Stomach smooth muscle (tissue), 2 donors: ENCODE measurements at regions not wholly inside any gene's neighbourhood (a gene's known extent, or its start where the extent isn't known, plus 50 kb on each side); places are given as distances from the start of the nearest gene placed in this dataset.

ENCODE experiments used
- H3K27ac ChIP-seq: one replicate; pipeline ENCODE4 v1.7.0; 2013; ENCODE audit warnings: mild to moderate bottlenecking, low read length, inconsistent platforms
- H3K27me3 ChIP-seq, 2 donors: one replicate each; pipeline ENCODE4 v1.7.0; 2013; ENCODE audit warnings: low read length in 2 of 2; ENCODE audit not compliant: insufficient read depth in 2 of 2, control insufficient read depth in 1 of 2
- H3K36me3 ChIP-seq, 2 donors: one replicate each; pipeline ENCODE4 v1.7.0; 2013; ENCODE audit warnings: low read length in 2 of 2; ENCODE audit not compliant: control insufficient read depth in 2 of 2, insufficient read depth in 2 of 2
- H3K4me1 ChIP-seq: one replicate; pipeline ENCODE4 v1.7.0; 2013; ENCODE audit warnings: low read length; ENCODE audit not compliant: control insufficient read depth, insufficient read depth
- H3K4me3 ChIP-seq, 2 donors: one replicate each; pipeline ENCODE4 v1.7.0; 2013; ENCODE audit warnings: low read length in 2 of 2
- H3K9ac ChIP-seq, 2 donors: one replicate each; pipeline ENCODE4 v1.7.0; 2013; ENCODE audit warnings: low read length in 2 of 2, mild to moderate bottlenecking in 1 of 2
- H3K9me3 ChIP-seq, 2 donors: one replicate each; pipeline ENCODE4 v1.7.0; 2013; ENCODE audit warnings: low read length in 2 of 2; ENCODE audit not compliant: control insufficient read depth in 2 of 2
- donor health status: healthy.
- donor health status: Pancreatic carcinoma.

DNA sequence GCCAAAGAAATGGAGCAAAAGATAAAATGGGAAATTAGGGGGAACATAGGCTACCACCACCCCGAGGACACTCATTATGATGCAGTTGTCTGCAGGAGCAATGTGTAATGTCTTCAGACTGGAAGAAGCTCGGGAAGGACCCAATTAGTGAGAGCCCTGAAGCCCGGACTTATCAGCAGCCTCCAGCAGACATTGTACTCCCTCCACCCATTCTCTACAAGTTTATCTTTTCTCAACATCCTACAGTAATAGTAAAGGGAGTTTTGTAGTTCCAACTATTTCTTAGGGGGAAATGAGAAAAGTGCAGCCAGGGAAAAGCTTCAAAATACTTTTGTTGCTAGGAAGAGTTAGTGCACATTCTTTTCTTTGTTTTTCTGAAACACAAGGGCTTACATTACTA, 657.3 kb upstream of the COBL start:
- H3K9me3 ChIP-seq: no peaks in the 10 kb centered on the region
- H3K36me3 ChIP-seq: no peaks in the 10 kb centered on the region
- no peak overlapping the region for H3K27ac ChIP-seq
- no peak overlapping the region for H3K9ac ChIP-seq
- no peaks in the 10 kb centered on the region for H3K4me1 ChIP-seq
- no peak overlapping the region for H3K4me3 ChIP-seq
- no peaks in the 10 kb centered on the region for H3K27me3 ChIP-seq

DNA sequence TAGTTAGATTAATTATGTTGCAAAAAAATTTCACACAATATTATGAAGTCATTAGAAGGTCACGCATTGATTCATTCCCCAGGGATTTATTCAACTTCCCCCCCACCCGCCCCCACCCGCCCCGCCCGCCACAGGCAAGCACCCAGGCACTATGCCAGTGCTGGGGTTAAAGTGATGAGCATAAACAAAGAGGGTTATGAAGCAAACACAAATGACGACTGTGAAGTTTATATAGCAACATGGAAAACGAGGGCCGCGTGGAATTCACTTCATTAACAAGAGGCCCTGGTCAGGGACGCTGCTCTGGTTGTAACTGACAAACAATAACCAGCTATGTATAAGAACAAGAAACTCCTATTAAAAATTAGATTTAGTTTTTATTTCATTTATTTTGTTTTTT, 656.5 kb upstream of the COBL start:
- H3K27me3 ChIP-seq: no peaks in the 10 kb centered on the region
- H3K27ac ChIP-seq: no peak overlapping the region
- H3K9me3 ChIP-seq: no peaks in the 10 kb centered on the region
- no peak overlapping the region for H3K9ac ChIP-seq
- H3K36me3 ChIP-seq: no peaks in the 10 kb centered on the region
- no peaks in the 10 kb centered on the region for H3K4me1 ChIP-seq
- H3K4me3 ChIP-seq: no peak overlapping the region

DNA sequence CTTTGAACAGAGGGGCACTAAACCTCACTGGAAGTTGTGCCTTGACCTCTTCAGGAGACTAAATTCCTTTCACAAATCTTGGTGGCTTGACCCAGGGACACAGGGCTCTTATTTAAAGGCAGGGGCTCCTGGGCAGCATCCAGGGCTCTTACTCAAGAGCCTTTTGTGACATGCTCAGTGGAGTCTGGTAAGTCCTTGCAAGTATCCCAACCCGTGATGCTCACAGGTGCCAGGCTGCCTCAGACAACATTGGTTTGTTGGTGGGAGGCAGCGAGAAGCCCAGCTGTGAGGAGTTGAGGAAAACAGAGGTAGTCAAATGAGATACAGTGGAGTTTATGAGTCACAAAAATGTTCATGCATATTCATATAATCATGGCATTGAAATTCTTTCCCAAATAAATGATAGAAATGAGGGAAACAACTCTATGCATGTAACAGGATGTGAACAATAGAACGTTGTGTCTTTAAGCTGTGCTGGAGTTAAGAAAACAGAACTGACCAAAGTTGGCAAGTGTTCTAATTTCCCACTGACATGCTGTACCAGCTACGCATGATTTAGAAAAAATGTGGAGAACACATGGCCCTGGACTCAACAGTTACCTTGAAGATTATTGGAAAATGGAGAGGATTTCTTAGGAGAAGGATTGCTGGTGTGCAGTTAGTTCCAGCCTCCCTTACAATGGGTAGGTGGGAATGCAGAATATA, 654.5 kb upstream of the COBL start:
- Histone ChIP-seq H3K27me3 (no peaks in the 10 kb centered on the region), H3K27ac (no peak overlapping the region), H3K9ac (no peak overlapping the region), H3K4me3 (no peak overlapping the region), H3K4me1 (no peaks in the 10 kb centered on the region), H3K9me3 (no peaks in the 10 kb centered on the region), H3K36me3 (no peaks in the 10 kb centered on the region)

DNA sequence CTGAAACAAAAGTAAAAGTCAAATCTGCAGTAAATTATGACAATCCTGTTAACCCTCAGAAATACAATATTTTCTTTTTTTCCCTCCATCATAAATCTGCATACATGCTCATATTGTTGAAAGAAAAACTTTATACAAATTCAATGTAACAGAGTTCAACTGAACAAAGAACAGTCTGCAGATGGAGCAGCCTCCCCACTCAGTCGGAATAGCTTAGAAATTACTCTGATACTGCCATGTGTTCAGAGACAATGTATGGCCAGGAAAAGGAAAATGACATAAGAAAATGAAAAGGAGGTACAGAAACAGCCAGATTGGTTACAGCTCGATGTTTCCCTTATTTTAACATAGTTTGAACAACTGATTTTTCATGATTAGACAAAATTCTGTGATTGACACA, 651.9 kb upstream of the COBL start:
- Histone ChIP-seq H3K4me3 (no peak overlapping the region), H3K9ac (no peak overlapping the region), H3K36me3 (no peaks in the 10 kb centered on the region), H3K27ac (no peak overlapping the region), H3K9me3 (no peaks in the 10 kb centered on the region), H3K4me1 (no peaks in the 10 kb centered on the region), H3K27me3 (no peaks in the 10 kb centered on the region)

DNA sequence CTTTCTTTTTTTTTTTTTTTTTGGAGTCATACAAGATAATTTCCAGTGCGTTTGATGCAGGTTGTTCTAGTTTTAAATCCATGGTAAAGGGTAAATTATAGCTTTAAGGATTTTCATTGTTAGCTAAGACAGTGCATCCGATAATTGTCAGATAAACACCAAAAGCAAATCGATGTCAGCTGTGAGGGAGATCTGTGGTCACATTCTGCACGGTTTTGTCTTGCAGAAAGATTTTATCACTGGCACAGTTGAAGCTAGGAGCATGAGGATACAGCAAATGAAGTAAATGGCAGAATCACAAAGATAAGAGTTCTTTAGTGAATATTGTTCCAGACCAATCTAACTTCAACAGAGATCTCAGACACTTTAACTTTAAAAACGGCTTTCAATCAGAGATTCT, 648.8 kb upstream of the COBL start:
- no peak overlapping the region for H3K27ac ChIP-seq
- H3K36me3 ChIP-seq: no peaks in the 10 kb centered on the region
- no peaks in the 10 kb centered on the region for H3K27me3 ChIP-seq
- H3K9ac ChIP-seq: no peak overlapping the region
- H3K4me3 ChIP-seq: no peak overlapping the region
- no peaks in the 10 kb centered on the region for H3K4me1 ChIP-seq
- peaks cover 0 to 2% of the 10 kb centered on the region in 2 donors for H3K9me3 ChIP-seq

DNA sequence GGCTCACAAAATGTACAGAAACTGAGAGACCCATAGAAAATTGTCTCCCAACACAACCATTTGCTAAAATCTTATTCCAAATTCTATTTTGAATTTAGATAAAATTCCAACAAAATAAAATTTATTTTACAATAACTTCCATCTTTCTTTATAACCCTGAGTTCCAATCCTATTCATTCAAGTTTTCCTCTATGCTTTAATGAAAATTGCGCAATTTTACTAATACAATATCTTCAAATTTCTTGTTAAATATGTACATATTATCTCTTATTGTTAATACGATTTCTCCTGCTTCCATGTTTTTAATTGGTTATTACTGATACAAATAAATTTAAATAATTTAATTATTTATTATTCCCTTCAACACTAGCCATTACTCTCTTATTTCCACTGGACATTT, 645.2 kb upstream of the COBL start:
- Histone ChIP-seq H3K4me1 (no peaks in the 10 kb centered on the region), H3K9ac (no peak overlapping the region), H3K9me3 (peaks cover 2% of the 10 kb centered on the region in 2 donors), H3K36me3 (no peaks in the 10 kb centered on the region), H3K4me3 (no peak overlapping the region), H3K27me3 (no peaks in the 10 kb centered on the region), H3K27ac (no peak overlapping the region)

DNA sequence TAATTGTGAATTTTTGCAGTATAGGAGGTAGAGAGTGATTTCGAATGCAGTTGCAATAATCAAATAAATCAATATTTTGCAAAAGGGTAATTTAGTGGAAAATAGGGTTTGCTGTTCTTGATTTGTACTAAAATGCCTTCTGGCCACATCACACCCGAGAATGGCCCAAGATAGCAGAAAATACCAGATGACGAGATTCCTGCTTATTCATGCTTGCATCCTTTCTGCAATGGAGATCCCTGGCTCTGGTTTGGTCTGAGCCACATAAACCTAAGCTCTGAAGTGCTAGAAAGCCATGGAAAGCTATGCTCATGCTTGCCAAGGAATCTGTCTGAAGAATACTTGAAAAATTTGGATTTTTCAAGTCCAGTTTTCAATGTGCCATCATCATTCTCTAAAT, 634.2 kb upstream of the COBL start:
- Histone ChIP-seq H3K4me3 (no peak overlapping the region), H3K9ac (no peak overlapping the region), H3K27ac (no peak overlapping the region), H3K9me3 (no peaks in the 10 kb centered on the region), H3K4me1 (no peaks in the 10 kb centered on the region), H3K27me3 (no peaks in the 10 kb centered on the region), H3K36me3 (no peaks in the 10 kb centered on the region)

DNA sequence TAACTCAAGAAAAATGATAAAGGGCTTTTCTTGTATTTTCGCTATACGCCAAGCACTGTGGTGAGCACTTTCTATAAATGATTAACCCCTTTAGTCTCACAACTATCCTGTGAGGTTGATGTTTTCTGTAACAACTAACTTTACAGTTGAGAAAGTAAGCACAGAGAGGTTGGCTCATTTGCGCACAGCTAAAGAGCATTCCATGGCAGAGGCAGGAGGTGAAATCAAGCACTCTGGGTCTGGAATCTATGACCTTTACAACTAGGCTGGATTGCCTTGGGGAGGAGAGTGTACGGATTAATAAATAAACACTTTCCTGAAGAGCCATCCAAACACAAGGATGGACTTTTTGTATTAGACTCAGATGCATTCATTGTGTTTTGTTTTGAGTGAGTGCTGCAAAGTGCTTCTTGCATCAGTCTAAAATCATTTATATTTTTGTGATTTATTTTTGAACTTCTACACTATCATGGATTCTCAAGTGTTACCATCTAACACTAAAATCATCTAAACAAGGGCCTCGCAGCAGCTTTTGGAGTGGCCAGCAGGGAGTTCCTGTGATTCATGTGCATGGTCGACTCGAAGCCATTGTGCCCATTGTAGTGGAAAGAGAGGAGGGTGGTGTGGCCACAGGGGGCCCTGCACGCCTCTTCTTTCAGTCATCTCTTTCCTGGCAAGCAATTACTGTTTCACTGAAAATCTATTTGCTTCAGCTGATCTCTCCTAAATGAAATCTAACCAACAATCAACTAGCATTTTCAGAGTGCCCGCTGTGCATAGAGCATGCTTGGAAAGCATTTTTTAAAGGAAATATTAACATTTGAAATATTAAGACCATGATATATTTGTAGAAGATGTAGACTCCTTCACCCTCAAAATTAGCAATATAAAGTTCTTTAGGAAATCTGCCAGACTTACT, 633.4 kb upstream of the COBL start:
- Histone ChIP-seq H3K4me3 (no peak overlapping the region), H3K4me1 (no peaks in the 10 kb centered on the region), H3K9me3 (no peaks in the 10 kb centered on the region), H3K36me3 (no peaks in the 10 kb centered on the region), H3K27me3 (no peaks in the 10 kb centered on the region), H3K27ac (no peak overlapping the region), H3K9ac (no peak overlapping the region)

DNA sequence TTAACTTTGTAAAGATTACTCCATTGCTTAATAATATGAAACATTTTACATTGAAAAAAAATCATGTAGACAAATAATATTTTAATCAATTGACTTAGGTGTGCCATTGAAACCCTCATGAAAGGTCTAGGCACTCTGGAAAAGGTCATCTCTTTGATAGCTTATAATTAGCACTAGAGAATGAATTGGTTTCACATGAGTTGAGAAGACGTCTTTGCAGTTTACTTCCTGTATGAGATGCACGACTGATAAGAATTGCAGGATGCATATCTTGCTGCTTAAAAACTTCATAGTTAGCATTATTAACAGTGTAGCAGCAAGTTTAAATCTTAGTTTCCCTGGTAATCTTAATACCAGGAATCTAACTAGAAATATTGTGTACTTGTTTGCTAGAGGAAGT, 614.2 kb upstream of the COBL start:
- Histone ChIP-seq H3K4me3 (no peak overlapping the region), H3K27ac (no peak overlapping the region), H3K36me3 (no peaks in the 10 kb centered on the region), H3K27me3 (no peaks in the 10 kb centered on the region), H3K9me3 (no peaks in the 10 kb centered on the region), H3K4me1 (no peaks in the 10 kb centered on the region), H3K9ac (no peak overlapping the region)

DNA sequence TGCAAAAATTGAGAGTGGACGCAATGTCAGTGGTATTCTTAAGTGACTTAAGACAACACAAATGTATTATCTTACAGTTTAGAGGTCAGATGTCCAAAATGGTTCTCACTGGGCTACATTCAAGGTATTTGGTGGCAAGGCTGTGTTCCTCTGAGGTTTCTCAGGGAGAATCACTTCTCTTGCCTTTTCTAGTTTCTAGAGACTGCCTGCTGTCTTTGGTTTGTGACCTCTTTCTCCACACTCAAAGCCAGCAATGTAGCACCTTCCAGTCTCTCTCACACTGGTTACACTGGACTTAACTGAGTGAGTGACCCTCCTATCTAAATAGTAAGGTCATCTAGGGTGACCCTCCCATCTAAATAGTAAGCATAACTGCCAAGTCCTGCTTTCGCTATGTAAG, 613.2 kb upstream of the COBL start:
- no peak overlapping the region for H3K9ac ChIP-seq
- H3K27me3 ChIP-seq: no peaks in the 10 kb centered on the region
- no peak overlapping the region for H3K27ac ChIP-seq
- H3K4me3 ChIP-seq: no peak overlapping the region
- no peaks in the 10 kb centered on the region for H3K9me3 ChIP-seq
- no peaks in the 10 kb centered on the region for H3K4me1 ChIP-seq
- H3K36me3 ChIP-seq: no peaks in the 10 kb centered on the region

DNA sequence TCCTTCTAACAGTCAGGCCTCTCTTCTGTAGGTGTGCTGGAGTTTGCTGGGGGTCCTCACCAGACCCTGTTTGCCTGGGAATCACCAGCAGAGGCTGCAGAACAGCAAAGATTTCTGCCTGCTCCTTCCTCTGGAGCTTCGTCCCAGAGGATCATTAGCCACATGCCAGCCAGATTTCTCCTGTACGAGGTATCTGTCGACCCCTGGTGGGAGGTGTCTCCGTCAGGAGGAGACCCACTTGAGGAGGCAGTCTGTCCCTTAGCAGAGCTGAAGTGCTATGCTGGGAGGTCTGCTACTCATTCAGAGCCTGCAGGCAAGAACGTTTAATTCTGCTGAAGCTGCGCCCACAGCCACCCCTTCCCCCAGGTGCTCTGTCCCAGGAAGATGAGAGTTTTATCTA, 611.1 kb upstream of the COBL start:
- Histone ChIP-seq H3K9me3 (no peaks in the 10 kb centered on the region), H3K4me3 (no peak overlapping the region), H3K36me3 (no peaks in the 10 kb centered on the region), H3K9ac (no peak overlapping the region), H3K27me3 (no peaks in the 10 kb centered on the region), H3K27ac (no peak overlapping the region), H3K4me1 (no peaks in the 10 kb centered on the region)
